Tongue (tissue), 1 donor: ENCODE measurements at regions not wholly inside any gene's neighbourhood (a gene's known extent, or its start where the extent isn't known, plus 50 kb on each side); places are given as distances from the start of the nearest gene placed in this dataset.
A peak's percentile ranks its signal among the peaks of the same experiment; 100 is the strongest.

Experiments
- DNase-seq: peaks from one replicate; pipeline ENCODE4 v3.0.0-alpha.2; 2015

- no peak for DNase-seq
These were observed 108.0 kb downstream of the DIPK2A start for GRCh38 chr3:144079634-144080033.

- no peak for DNase-seq
These were observed 113.3 kb downstream of the DIPK2A start for GRCh38 chr3:144084929-144085328.

- peak; percentile 79 for DNase-seq
These were observed 114.3 kb downstream of the DIPK2A start for GRCh38 chr3:144085964-144086363.

- DNase-seq, result no peak
These were observed 124.4 kb downstream of the DIPK2A start for GRCh38 chr3:144096016-144096415.

- no peak for DNase-seq
These were observed 125.5 kb downstream of the DIPK2A start for GRCh38 chr3:144097163-144097562.

- DNase-seq, result no peak
These were observed 127.1 kb downstream of the DIPK2A start for GRCh38 chr3:144098691-144099090.

GRCh38 chr3:144102421-144102820 lies 130.8 kb downstream of the DIPK2A start:
- DNase-seq, result peak; percentile 11

GRCh38 chr3:144104186-144104585 lies 132.6 kb downstream of the DIPK2A start:
- peak; percentile 80 for DNase-seq

- no peak for DNase-seq
These were observed 133.1 kb downstream of the DIPK2A start for GRCh38 chr3:144104679-144105078.

GRCh38 chr3:144105542-144105941 lies 133.9 kb downstream of the DIPK2A start:
- DNase-seq, result no peak

GRCh38 chr3:144106970-144107369 lies 135.3 kb downstream of the DIPK2A start:
- no peak for DNase-seq

GRCh38 chr3:144107923-144108322 lies 136.3 kb downstream of the DIPK2A start:
- DNase-seq, result peak; percentile 34

GRCh38 chr3:144109944-144110343 lies 138.3 kb downstream of the DIPK2A start:
- no peak for DNase-seq

- no peak for DNase-seq
These were observed 140.4 kb downstream of the DIPK2A start for GRCh38 chr3:144112036-144112435.

GRCh38 chr3:144112437-144112836 lies 140.8 kb downstream of the DIPK2A start:
- no peak for DNase-seq

- DNase-seq, result no peak
These were observed 143.1 kb downstream of the DIPK2A start for GRCh38 chr3:144114767-144115166.

- no peak for DNase-seq
These were observed 148.0 kb downstream of the DIPK2A start for GRCh38 chr3:144119633-144120032.

GRCh38 chr3:144121661-144122060 lies 150.0 kb downstream of the DIPK2A start:
- DNase-seq, result no peak

GRCh38 chr3:144127014-144127413 lies 155.4 kb downstream of the DIPK2A start:
- DNase-seq, result no peak

- peak; percentile 50 for DNase-seq
These were observed 156.1 kb downstream of the DIPK2A start for GRCh38 chr3:144127700-144128099.

GRCh38 chr3:144128108-144128892 lies 156.7 kb downstream of the DIPK2A start:
- DNase-seq, result peak; percentile 31

GRCh38 chr3:144129536-144130214 lies 158.1 kb downstream of the DIPK2A start:
- DNase-seq, result no peak

- no peak for DNase-seq
These were observed 169.5 kb downstream of the DIPK2A start for GRCh38 chr3:144141074-144141473.

- no peak for DNase-seq
These were observed 169.9 kb downstream of the DIPK2A start for GRCh38 chr3:144141496-144141895.
